Mesodermal cell (in vitro differentiated cells): ENCODE measurements at regions not wholly inside any gene's neighbourhood (a gene's known extent, or its start where the extent isn't known, plus 50 kb on each side); places are given as distances from the start of the nearest gene placed in this dataset.

Experiments used
- H3K27ac ChIP-seq: 2 replicates; pipeline ENCODE4 v1.7.0; 2013; ENCODE audit warnings: mild to moderate bottlenecking, low read depth, low read length, moderate library complexity; ENCODE audit not compliant: severe bottlenecking
- H3K36me3 ChIP-seq: 2 replicates; pipeline ENCODE4 v1.7.1; 2013; ENCODE audit warnings: mild to moderate bottlenecking, low read length, moderate library complexity; ENCODE audit not compliant: control insufficient read depth, insufficient read depth
- H3K4me1 ChIP-seq: one replicate; pipeline ENCODE4 v1.7.1; 2013; ENCODE audit warnings: mild to moderate bottlenecking, low read length; ENCODE audit not compliant: insufficient read depth, control insufficient read depth, poor library complexity, severe bottlenecking
- H3K4me3 ChIP-seq: 2 replicates; pipeline ENCODE4 v1.7.0; 2013; ENCODE audit warnings: low read length, control low read depth, mild to moderate bottlenecking; ENCODE audit not compliant: insufficient read depth, poor library complexity, severe bottlenecking; ENCODE audit errors: extremely low read depth
- H3K9me3 ChIP-seq: 2 replicates; pipeline ENCODE4 v1.7.1; 2013; ENCODE audit warnings: mild to moderate bottlenecking, low read length, moderate library complexity; ENCODE audit not compliant: control insufficient read depth
- WGBS, 2 experiments: methylation state at CpG; one replicate each; pipeline ENCODE4 v1.1.5; 2013; ENCODE audit warnings: missing lambda C conversion rate in 2 of 2; ENCODE audit not compliant: insufficient coverage in 2 of 2; 5-methylcytosine and 5-hydroxymethylcytosine counted together

- H3K27ac ChIP-seq: no peak overlapping the region
- no peaks in the 10 kb centered on the region for H3K9me3 ChIP-seq
- no peak overlapping the region for H3K4me3 ChIP-seq
- H3K4me1 ChIP-seq: no peaks in the 10 kb centered on the region
- no peaks in the 10 kb centered on the region for H3K36me3 ChIP-seq
- no CpG with 5 or more reads among the region's 2 CpGs for WGBS, 2 experiments
Observed at GRCh38 chr5:89005990-89006389, 123.0 kb upstream of the MEF2C start.

- no peak overlapping the region for H3K27ac ChIP-seq
- WGBS, 2 experiments: 100% methylated on average over 2 of the region's 3 CpGs
Observed at GRCh38 chr5:89004379-89004778, 121.4 kb upstream of the MEF2C start.

GRCh38 chr5:89003563-89004036, 120.6 kb upstream of the MEF2C start:
- Histone ChIP-seq H3K36me3 (no peaks in the 10 kb centered on the region), H3K9me3 (no peaks in the 10 kb centered on the region), H3K27ac (no peak overlapping the region), H3K4me1 (no peaks in the 10 kb centered on the region), H3K4me3 (no peak overlapping the region)
- 97% methylated on average over 16 to 45 of the region's 47 CpGs for WGBS, 2 experiments

More at GRCh38 chr5:89004379-89004778, 121.4 kb upstream of the MEF2C start:
- H3K36me3 ChIP-seq: no peaks in the 10 kb centered on the region
- no peak overlapping the region for H3K4me3 ChIP-seq
- no peaks in the 10 kb centered on the region for H3K9me3 ChIP-seq
- no peaks in the 10 kb centered on the region for H3K4me1 ChIP-seq

GRCh38 chr5:88999853-89000252, 116.9 kb upstream of the MEF2C start:
- no peaks in the 10 kb centered on the region for H3K4me1 ChIP-seq
- H3K27ac ChIP-seq: no peak overlapping the region

GRCh38 chr5:88997937-88998336, 115.0 kb upstream of the MEF2C start:
- Histone ChIP-seq H3K27ac (no peak overlapping the region), H3K4me3 (no peak overlapping the region), H3K36me3 (no peaks in the 10 kb centered on the region), H3K4me1 (no peaks in the 10 kb centered on the region), H3K9me3 (no peaks in the 10 kb centered on the region)
- WGBS, 2 experiments: 100% methylated on average over 1 to 2 of the region's 2 CpGs

More at GRCh38 chr5:88999853-89000252, 116.9 kb upstream of the MEF2C start:
- H3K36me3 ChIP-seq: no peaks in the 10 kb centered on the region
- H3K9me3 ChIP-seq: no peaks in the 10 kb centered on the region
- no peak overlapping the region for H3K4me3 ChIP-seq

DNA sequence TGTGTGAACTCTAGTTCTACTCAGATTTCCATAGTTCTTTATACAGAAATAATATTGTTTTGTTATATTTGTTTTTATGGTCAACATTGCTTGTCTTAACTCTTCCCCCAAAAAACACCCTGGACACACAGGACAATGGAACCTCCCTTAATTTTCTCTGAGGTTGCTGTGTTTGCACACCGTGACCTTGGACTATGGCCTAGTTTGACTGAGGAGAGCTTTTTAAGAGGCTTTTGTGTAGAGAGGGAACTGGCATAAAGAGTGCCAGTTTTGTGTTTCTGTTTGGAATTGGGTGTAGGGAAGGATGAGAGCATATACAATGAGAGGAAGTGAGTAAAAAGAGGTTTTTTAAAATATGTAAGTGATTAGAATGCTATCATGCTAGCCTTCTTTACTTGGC, 101.1 kb upstream of the MEF2C start:
- no peak overlapping the region for H3K4me3 ChIP-seq
- 83% methylated on average over 1 of the region's 1 CpG; no CpG with 5 or more reads in 1 of the 2 experiments for WGBS, 2 experiments
- peaks cover 6% of the 10 kb centered on the region for H3K4me1 ChIP-seq
- H3K36me3 ChIP-seq: no peaks in the 10 kb centered on the region
- H3K27ac ChIP-seq: no peak overlapping the region
- no peaks in the 10 kb centered on the region for H3K9me3 ChIP-seq

DNA sequence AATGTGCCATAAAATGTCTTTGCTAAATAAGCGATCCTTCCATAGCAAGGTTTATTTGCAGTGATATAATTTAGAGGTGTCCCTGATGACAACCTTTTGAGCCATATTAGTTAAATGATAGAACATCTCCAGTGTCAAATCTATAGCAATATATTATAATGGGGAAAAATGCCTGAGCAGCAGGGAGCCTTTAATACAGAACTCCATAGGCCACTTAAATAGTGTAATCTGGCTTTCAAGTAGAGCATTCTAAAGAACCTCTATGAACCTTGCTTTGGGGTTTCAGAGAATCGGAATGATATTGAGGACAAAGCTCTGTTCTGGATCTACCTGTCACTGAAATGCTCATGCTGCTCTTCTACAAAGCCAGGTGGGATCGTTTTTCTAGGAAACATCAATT, 96.7 kb upstream of the MEF2C start:
- Histone ChIP-seq H3K4me3 (no peak overlapping the region), H3K27ac (no peak overlapping the region), H3K9me3 (no peaks in the 10 kb centered on the region), H3K4me1 (peaks cover 8% of the 10 kb centered on the region), H3K36me3 (no peaks in the 10 kb centered on the region)
- WGBS, 2 experiments: 94 to 100% methylated on average over 1 to 2 of the region's 3 CpGs

- H3K27ac ChIP-seq: no peak overlapping the region
- peaks cover 8% of the 10 kb centered on the region for H3K4me1 ChIP-seq
- no peak overlapping the region for H3K4me3 ChIP-seq
- H3K9me3 ChIP-seq: no peaks in the 10 kb centered on the region
- no peaks in the 10 kb centered on the region for H3K36me3 ChIP-seq
- no CpG with 5 or more reads among the region's 3 CpGs for WGBS, 2 experiments
Observed at GRCh38 chr5:88979244-88979643, 96.3 kb upstream of the MEF2C start.

DNA sequence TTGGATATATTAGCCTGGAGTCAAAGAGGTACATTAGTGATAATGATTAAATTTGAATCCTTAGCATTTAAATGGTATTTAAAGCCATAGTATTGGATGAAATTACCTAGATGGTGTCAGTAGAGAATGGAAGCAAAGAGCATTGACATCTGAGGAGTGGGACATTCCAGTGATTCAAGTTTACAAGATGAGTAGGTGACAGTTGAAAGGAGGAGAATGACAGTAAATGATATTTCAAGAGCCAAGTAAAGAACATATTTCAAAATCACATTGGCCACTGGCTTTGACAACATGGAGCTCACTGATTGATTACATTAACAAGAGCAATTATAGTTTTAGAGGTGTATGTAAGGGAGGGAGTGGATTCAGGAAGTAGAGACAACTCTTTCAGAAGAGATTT, 93.9 kb upstream of the MEF2C start:
- Histone ChIP-seq H3K9me3 (no peaks in the 10 kb centered on the region), H3K36me3 (no peaks in the 10 kb centered on the region), H3K4me3 (no peak overlapping the region), H3K4me1 (peaks cover 8% of the 10 kb centered on the region), H3K27ac (no peak overlapping the region)

GRCh38 chr5:88967633-88968585, 84.9 kb upstream of the MEF2C start:
- no peak overlapping the region for H3K27ac ChIP-seq
- H3K36me3 ChIP-seq: no peaks in the 10 kb centered on the region
- no peak overlapping the region for H3K4me3 ChIP-seq
- WGBS, 2 experiments: 89 to 90% methylated on average over 1 to 2 of the region's 3 CpGs
- no peaks in the 10 kb centered on the region for H3K4me1 ChIP-seq
- H3K9me3 ChIP-seq: no peaks in the 10 kb centered on the region

- Histone ChIP-seq H3K27ac (no peak overlapping the region), H3K4me1 (no peaks in the 10 kb centered on the region), H3K9me3 (no peaks in the 10 kb centered on the region), H3K36me3 (no peaks in the 10 kb centered on the region), H3K4me3 (no peak overlapping the region)
- 100% methylated on average over 1 of the region's 1 CpG; no CpG with 5 or more reads in 1 of the 2 experiments for WGBS, 2 experiments
Observed at GRCh38 chr5:88964831-88965230, 81.8 kb upstream of the MEF2C start.
